ENCODE measurements at regions not wholly inside any gene's neighbourhood (a gene's known extent, or its start where the extent isn't known, plus 50 kb on each side); places are given as distances from the start of the nearest gene placed in this dataset.

DNA sequence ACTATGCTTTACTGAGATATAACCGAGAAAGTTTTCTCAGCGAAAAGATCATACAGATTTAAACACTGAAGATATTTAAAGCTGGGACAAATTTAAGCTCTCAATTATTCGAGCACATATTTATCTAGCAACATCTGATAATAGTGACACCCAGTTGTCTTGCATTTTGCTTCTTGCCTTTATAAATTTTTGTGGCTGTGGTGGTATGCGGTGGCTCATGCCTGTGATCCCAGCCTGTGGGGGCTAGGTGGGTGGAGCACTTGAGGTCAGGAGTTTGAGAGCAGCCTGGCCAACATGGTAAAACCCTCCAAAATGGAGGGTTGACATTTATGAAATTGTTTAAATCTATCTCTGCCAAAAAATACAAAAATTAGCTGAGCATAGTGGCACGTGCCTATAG lies 312.2 kb downstream of the SPATA17 start:
- Histone ChIP-seq H3F3A (ENCODE audit: insufficient read depth) (no peaks in the 10 kb centered on the region), H3K9me3 (ENCODE audit: insufficient read depth, low read length) (no peaks in the 10 kb centered on the region), H3K27me3 (ENCODE audit: low read length) (no peaks in the 10 kb centered on the region), H3K9ac (ENCODE audit: low read length) (no peak overlapping the region), H3K9me2 (replicated peaks; ENCODE audit: insufficient read depth, low read length) (no peaks in the 10 kb centered on the region), H4K20me1 (ENCODE audit: low read depth, low read length) (no peaks in the 10 kb centered on the region), H2AFZ (ENCODE audit: low read depth, low read length, severe bottlenecking) (no peak overlapping the region), H3K4me2 (ENCODE audit: low read depth, low read length, poor library complexity, severe bottlenecking) (no peak overlapping the region), H3K4me3 (ENCODE audit: insufficient read depth, low read length, poor library complexity, severe bottlenecking) (no peak overlapping the region), H3K27ac (ENCODE audit: low read depth, low read length) (no peak overlapping the region), H3K79me2 (ENCODE audit: insufficient read depth, low read length) (no peaks in the 10 kb centered on the region), H3K36me3 (ENCODE audit: low read length) (no peaks in the 10 kb centered on the region)
- no peak for TF ChIP-seq EZH2phosphoT487 (conservative IDR thresholded peaks at IDR 0.05; ENCODE audit: low read length)
- TF ChIP-seq, protein P1, sequence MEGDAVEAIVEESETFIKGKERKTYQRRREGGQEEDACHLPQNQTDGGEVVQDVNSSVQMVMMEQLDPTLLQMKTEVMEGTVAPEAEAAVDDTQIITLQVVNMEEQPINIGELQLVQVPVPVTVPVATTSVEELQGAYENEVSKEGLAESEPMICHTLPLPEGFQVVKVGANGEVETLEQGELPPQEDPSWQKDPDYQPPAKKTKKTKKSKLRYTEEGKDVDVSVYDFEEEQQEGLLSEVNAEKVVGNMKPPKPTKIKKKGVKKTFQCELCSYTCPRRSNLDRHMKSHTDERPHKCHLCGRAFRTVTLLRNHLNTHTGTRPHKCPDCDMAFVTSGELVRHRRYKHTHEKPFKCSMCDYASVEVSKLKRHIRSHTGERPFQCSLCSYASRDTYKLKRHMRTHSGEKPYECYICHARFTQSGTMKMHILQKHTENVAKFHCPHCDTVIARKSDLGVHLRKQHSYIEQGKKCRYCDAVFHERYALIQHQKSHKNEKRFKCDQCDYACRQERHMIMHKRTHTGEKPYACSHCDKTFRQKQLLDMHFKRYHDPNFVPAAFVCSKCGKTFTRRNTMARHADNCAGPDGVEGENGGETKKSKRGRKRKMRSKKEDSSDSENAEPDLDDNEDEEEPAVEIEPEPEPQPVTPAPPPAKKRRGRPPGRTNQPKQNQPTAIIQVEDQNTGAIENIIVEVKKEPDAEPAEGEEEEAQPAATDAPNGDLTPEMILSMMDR (IDR thresholded peaks at IDR 0.05; ENCODE audit: insufficient read depth, low read length, poor library complexity, severe bottlenecking): no peak

DNA sequence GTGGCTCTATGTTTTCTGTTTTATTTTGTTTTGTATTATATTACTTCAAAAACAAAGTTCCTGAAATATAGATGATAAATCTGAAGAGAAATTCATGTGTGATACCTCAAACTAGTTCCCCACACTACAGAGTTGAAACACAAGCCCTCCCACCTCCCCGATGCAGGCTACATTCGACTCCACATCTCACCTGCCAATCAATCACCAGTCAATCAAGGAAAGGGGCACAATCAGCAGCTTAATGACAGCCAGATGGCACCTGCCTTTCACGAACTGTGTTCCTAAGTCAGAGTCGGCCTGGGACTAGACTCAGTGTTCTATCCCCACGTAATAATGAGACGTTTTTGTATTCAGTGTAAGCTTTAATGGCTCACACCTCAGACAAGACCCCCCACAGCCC lies 313.4 kb downstream of the SPATA17 start:
- Histone ChIP-seq H2AFZ (ENCODE audit: low read depth, low read length, severe bottlenecking) (no peak overlapping the region), H3K4me3 (ENCODE audit: insufficient read depth, low read length, poor library complexity, severe bottlenecking) (no peak overlapping the region), H3K9me3 (ENCODE audit: insufficient read depth, low read length) (no peaks in the 10 kb centered on the region), H3K27me3 (ENCODE audit: low read length) (no peaks in the 10 kb centered on the region), H4K20me1 (ENCODE audit: low read depth, low read length) (no peaks in the 10 kb centered on the region), H3K36me3 (ENCODE audit: low read length) (no peaks in the 10 kb centered on the region), H3K9me2 (replicated peaks; ENCODE audit: insufficient read depth, low read length) (no peaks in the 10 kb centered on the region), H3F3A (ENCODE audit: insufficient read depth) (no peaks in the 10 kb centered on the region), H3K9ac (ENCODE audit: low read length) (no peak overlapping the region), H3K4me2 (ENCODE audit: low read depth, low read length, poor library complexity, severe bottlenecking) (no peak overlapping the region), H3K27ac (ENCODE audit: low read depth, low read length) (no peak overlapping the region), H3K79me2 (ENCODE audit: insufficient read depth, low read length) (no peaks in the 10 kb centered on the region)
- TF ChIP-seq, protein P1 (IDR thresholded peaks at IDR 0.05; ENCODE audit: insufficient read depth, low read length, poor library complexity, severe bottlenecking): no peak
- no peak for TF ChIP-seq EZH2phosphoT487 (conservative IDR thresholded peaks at IDR 0.05; ENCODE audit: low read length)

DNA sequence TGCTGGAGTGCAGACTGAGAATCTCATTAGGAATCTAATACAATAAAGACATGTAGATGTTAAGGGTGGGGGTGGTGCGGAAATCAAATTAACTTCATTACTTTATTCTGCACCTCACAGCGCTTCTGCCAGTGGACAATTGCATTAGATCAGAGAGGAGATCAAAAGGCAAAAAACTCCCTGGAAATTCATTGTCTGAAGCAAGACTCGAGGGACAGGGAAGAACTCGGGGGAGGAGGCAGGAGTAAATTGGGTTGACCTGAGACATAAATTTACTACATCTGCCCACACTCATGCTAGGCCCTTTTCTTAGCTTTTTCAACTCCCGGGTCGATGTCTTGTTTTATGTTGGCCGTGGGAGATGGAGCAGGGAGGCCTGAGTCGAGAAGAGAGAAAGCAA lies 315.4 kb downstream of the SPATA17 start:
- Histone ChIP-seq H3K4me3 (ENCODE audit: insufficient read depth, low read length, poor library complexity, severe bottlenecking) (no peak overlapping the region), H4K20me1 (ENCODE audit: low read depth, low read length) (no peaks in the 10 kb centered on the region), H3K79me2 (ENCODE audit: insufficient read depth, low read length) (no peaks in the 10 kb centered on the region), H3K27me3 (ENCODE audit: low read length) (no peaks in the 10 kb centered on the region), H3F3A (ENCODE audit: insufficient read depth) (no peaks in the 10 kb centered on the region), H3K9ac (ENCODE audit: low read length) (no peak overlapping the region), H3K4me2 (ENCODE audit: low read depth, low read length, poor library complexity, severe bottlenecking) (no peak overlapping the region), H3K9me2 (replicated peaks; ENCODE audit: insufficient read depth, low read length) (no peaks in the 10 kb centered on the region), H2AFZ (ENCODE audit: low read depth, low read length, severe bottlenecking) (no peak overlapping the region), H3K27ac (ENCODE audit: low read depth, low read length) (no peak overlapping the region), H3K9me3 (ENCODE audit: insufficient read depth, low read length) (no peaks in the 10 kb centered on the region), H3K36me3 (ENCODE audit: low read length) (no peaks in the 10 kb centered on the region)
- TF ChIP-seq, protein P1 (IDR thresholded peaks at IDR 0.05; ENCODE audit: insufficient read depth, low read length, poor library complexity, severe bottlenecking): no peak
- no peak for TF ChIP-seq EZH2phosphoT487 (conservative IDR thresholded peaks at IDR 0.05; ENCODE audit: low read length)
